WTC11 (cell line): ENCODE measurements at regions not wholly inside any gene's neighbourhood (a gene's known extent, or its start where the extent isn't known, plus 50 kb on each side); places are given as distances from the start of the nearest gene placed in this dataset.
A peak's percentile ranks its signal among the peaks of the same experiment; 100 is the strongest.
"Not testable (repeated sequence)": the region's sequence is repeated elsewhere in the genome, so short reads cannot be mapped to it uniquely, and the experiment has no call there.

Experiments used
- ATAC-seq: fragments of 200-7000 bp; cut with Tn5 transposase; 2 replicates; pipeline ENCODE4 v1.10.0; 2021; ENCODE audit warnings: mild to moderate bottlenecking, moderate library complexity
- CTCF ChIA-PET: fragments of 300-600 bp; sonication (Branson Sonifier 250); formaldehyde crosslinking; loops from one replicate; lab custom pipeline; 2021; ENCODE audit warnings: antibody characterized with exemption; lab: Charles Lee
- POLR2A ChIA-PET: fragments of 350-600 bp; sonication (Branson Sonifier 250); formaldehyde crosslinking; loops from one replicate; lab custom pipeline; 2021; ENCODE audit warnings: antibody characterized with exemption; lab: Charles Lee
- DNase-seq: peaks from one replicate; pipeline ENCODE4 v3.0.0; 2021; ENCODE audit warnings: low spot score
- H3K27ac Mint-ChIP-seq: 2 replicates; pipeline ENCODE4 v1.8.0; 2021; ENCODE audit warnings: mixed read lengths
- H3K27me3 Mint-ChIP-seq: 2 replicates; pipeline ENCODE4 v1.8.0; 2021; ENCODE audit warnings: low read depth, mild to moderate bottlenecking, moderate library complexity, mixed read lengths
- H3K36me3 Mint-ChIP-seq: 2 replicates; pipeline ENCODE4 v1.8.0; 2021; ENCODE audit warnings: mixed read lengths
- H3K4me1 Mint-ChIP-seq: 2 replicates; pipeline ENCODE4 v1.8.0; 2022; ENCODE audit warnings: mixed read lengths
- H3K4me3 Mint-ChIP-seq: 2 replicates; pipeline ENCODE4 v1.8.0; 2021; ENCODE audit warnings: mild to moderate bottlenecking, moderate library complexity, mixed read lengths
- H3K9me3 Mint-ChIP-seq: 2 replicates; pipeline ENCODE4 v1.8.0; 2021; ENCODE audit warnings: mixed read lengths
- ATF2 ChIP-seq: sonication (generic); formaldehyde crosslinking; IDR thresholded peaks from 2 replicates; pipeline ENCODE4 v1.8.1; 2022; ENCODE audit warnings: low read depth, missing genetic modification reagents, borderline replicate concordance
- CDX4 ChIP-seq: fragments of 250-450 bp; sonication (Bioruptor Pico); IDR thresholded peaks from 2 replicates; pipeline ENCODE4 v1.9.0; 2021; ENCODE audit warnings: moderate library complexity, mild to moderate bottlenecking, inconsistent platforms, borderline replicate concordance
- CREB1 ChIP-seq: sonication (generic); formaldehyde crosslinking; IDR thresholded peaks from 2 replicates; pipeline ENCODE4 v1.8.0; 2023; ENCODE audit warnings: mild to moderate bottlenecking, missing genetic modification reagents
- ELF4 ChIP-seq: sonication (generic); formaldehyde crosslinking; IDR thresholded peaks from 2 replicates; pipeline ENCODE4 v1.8.1; 2022; ENCODE audit warnings: low read depth, mild to moderate bottlenecking, moderate library complexity, missing genetic modification reagents
- ETV6 ChIP-seq: sonication (generic); formaldehyde crosslinking; IDR thresholded peaks from 2 replicates; pipeline ENCODE4 v1.8.1; 2022; ENCODE audit warnings: mild to moderate bottlenecking, missing genetic modification reagents
- FOXP4 ChIP-seq: sonication (generic); formaldehyde crosslinking; IDR thresholded peaks from 2 replicates; pipeline ENCODE4 v1.8.0; 2022; ENCODE audit warnings: mild to moderate bottlenecking, missing genetic modification reagents
- HMGA2 ChIP-seq: fragments of 250-450 bp; sonication (Bioruptor Pico); IDR thresholded peaks from 2 replicates; pipeline ENCODE4 v1.4.0; 2021; ENCODE audit warnings: mild to moderate bottlenecking, moderate library complexity
- NFATC4 ChIP-seq: fragments of 250-450 bp; sonication (Bioruptor Pico); IDR thresholded peaks from 2 replicates; pipeline ENCODE4 v1.9.0; 2021; ENCODE audit warnings: mild to moderate bottlenecking
- NFE2L1 ChIP-seq: sonication (generic); formaldehyde crosslinking; IDR thresholded peaks from 2 replicates; pipeline ENCODE4 v1.8.1; 2023; ENCODE audit warnings: missing genetic modification reagents
- NR2C2 ChIP-seq: sonication (generic); formaldehyde crosslinking; IDR thresholded peaks from 2 replicates; pipeline ENCODE4 v1.8.0; 2022; ENCODE audit warnings: mild to moderate bottlenecking, missing genetic modification reagents
- PRDM15 ChIP-seq: sonication (generic); formaldehyde crosslinking; IDR thresholded peaks from 2 replicates; pipeline ENCODE4 v1.8.0; 2022; ENCODE audit warnings: missing genetic modification reagents
- PREB ChIP-seq: sonication (generic); formaldehyde crosslinking; IDR thresholded peaks from 2 replicates; pipeline ENCODE4 v1.8.1; 2022; ENCODE audit warnings: mild to moderate bottlenecking, missing genetic modification reagents, moderate library complexity, borderline replicate concordance
- RELA ChIP-seq: sonication (generic); formaldehyde crosslinking; IDR thresholded peaks from 2 replicates; pipeline ENCODE4 v1.8.1; 2022; ENCODE audit warnings: missing genetic modification reagents, mild to moderate bottlenecking, borderline replicate concordance
- RORB ChIP-seq: fragments of 250-450 bp; sonication (Bioruptor Pico); IDR thresholded peaks from 2 replicates; pipeline ENCODE4 v1.9.0; 2021; ENCODE audit warnings: mild to moderate bottlenecking
- SMAD3 ChIP-seq: sonication (generic); formaldehyde crosslinking; IDR thresholded peaks from 2 replicates; pipeline ENCODE4 v1.8.0; 2022; ENCODE audit warnings: missing genetic modification reagents, mild to moderate bottlenecking, borderline replicate concordance
- TCF7 ChIP-seq: sonication (generic); formaldehyde crosslinking; IDR thresholded peaks from 2 replicates; pipeline ENCODE4 v1.8.0; 2022; ENCODE audit warnings: mild to moderate bottlenecking, low read depth, missing genetic modification reagents, moderate library complexity
- TP53 ChIP-seq: sonication (generic); formaldehyde crosslinking; IDR thresholded peaks from 2 replicates; pipeline ENCODE4 v1.8.1; 2023; ENCODE audit warnings: mild to moderate bottlenecking, missing genetic modification reagents
- USF1 ChIP-seq: sonication (generic); formaldehyde crosslinking; IDR thresholded peaks from 2 replicates; pipeline ENCODE4 v1.8.0; 2022; ENCODE audit warnings: mild to moderate bottlenecking, missing genetic modification reagents
- ZBTB43 ChIP-seq: sonication (generic); formaldehyde crosslinking; IDR thresholded peaks from 2 replicates; pipeline ENCODE4 v1.8.1; 2023; ENCODE audit warnings: mild to moderate bottlenecking, missing genetic modification reagents
- ZNF138 ChIP-seq: sonication (generic); formaldehyde crosslinking; conservative IDR thresholded peaks from 2 replicates; pipeline ENCODE4 v1.8.1; 2022; ENCODE audit warnings: mild to moderate bottlenecking, moderate library complexity, missing genetic modification reagents
- ZNF423 ChIP-seq: fragments of 250-450 bp; sonication (Bioruptor Pico); IDR thresholded peaks from 2 replicates; pipeline ENCODE4 v2.1.2; 2022; ENCODE audit warnings: mild to moderate bottlenecking, moderate library complexity

GRCh38 chr3:75896265-75896664 lies 110.9 kb upstream of the ZNF717 start (continued):
- TF ChIP-seq ZBTB43 (no peak), ELF4 (CRISPR knock-in tag) (no peak), PRDM15 (CRISPR knock-in tag) (no peak), TCF7 (CRISPR knock-in tag) (no peak), ETV6 (CRISPR knock-in tag) (no peak), RORB (CRISPR knock-in tag) (no peak)
- TF ChIP-seq, all 79 proteins: peak for 0

GRCh38 chr3:75901446-75901845 lies 116.1 kb upstream of the ZNF717 start:
- H3K9me3 Mint-ChIP-seq, CTCF ChIA-PET, H3K4me3 Mint-ChIP-seq, H3K4me1 Mint-ChIP-seq, H3K27me3 Mint-ChIP-seq, H3K27ac Mint-ChIP-seq, H3K36me3 Mint-ChIP-seq, POLR2A ChIA-PET, ATAC-seq, DNase-seq: not testable (repeated sequence)

GRCh38 chr3:75906555-75907112 lies 121.3 kb upstream of the ZNF717 start:
- ChIA-PET POLR2A (interaction anchor here (0.6 kb wide), 1 partner anchor 86 kb away, joined by 3 read pairs; no protein-coding TSS in a partner anchor), CTCF (interaction anchor here (0.9 to 1.6 kb wide), 7 partner anchors 54 to 233 kb away, joined by 3 to 11 read pairs (median 4); no protein-coding TSS in a partner anchor)
- H3K27ac Mint-ChIP-seq, result peak overlapping the region; percentile 49; the same call in 1 of the 2 replicates
- TF ChIP-seq RELA (CRISPR knock-in tag), result no peak
- no peak for TF ChIP-seq HMGA2
- TF ChIP-seq SMAD3 (CRISPR knock-in tag), result no peak
- 0 out of 2 replicates have a peak, but pooled peaks have one; percentile 34 for TF ChIP-seq TP53 (CRISPR knock-in tag)
- no peak for TF ChIP-seq ZNF423 (CRISPR knock-in tag)
- TF ChIP-seq NFE2L1 (CRISPR knock-in tag), result no peak
- TF ChIP-seq USF1 (CRISPR knock-in tag), result no peak
- TF ChIP-seq CDX4 (CRISPR knock-in tag), result no peak
- 0 out of 2 replicates have a peak, but pooled peaks have one; percentile 56 for TF ChIP-seq FOXP4
- TF ChIP-seq CREB1 (CRISPR knock-in tag), result no peak; the same call in 1 of the 2 replicates
- no peak for TF ChIP-seq NFATC4 (CRISPR knock-in tag)
- TF ChIP-seq NR2C2 (CRISPR knock-in tag), result no peak
- no peak for TF ChIP-seq PREB (CRISPR knock-in tag)
- no peak for TF ChIP-seq ZNF138 (CRISPR knock-in tag)
- TF ChIP-seq ATF2 (CRISPR knock-in tag), result no peak

More at GRCh38 chr3:75906555-75907112, 121.3 kb upstream of the ZNF717 start:
- ATAC-seq (peak; percentile 99), DNase-seq (peak; percentile 87)
- Mint-ChIP-seq H3K9me3 (peaks cover 4% of the 10 kb centered on the region; the same call in 1 of the 2 replicates), H3K4me1 (peaks cover 17% of the 10 kb centered on the region), H3K36me3 (no peaks in the 10 kb centered on the region), H3K27me3 (peaks cover 18% of the 10 kb centered on the region), H3K4me3 (peak overlapping the region; percentile 92)
